Tibial nerve (tissue), 4 donors: ENCODE measurements at regions not wholly inside any gene's neighbourhood (a gene's known extent, or its start where the extent isn't known, plus 50 kb on each side); places are given as distances from the start of the nearest gene placed in this dataset.

ENCODE experiments used
- DNase-seq, 2 donors: peaks; one replicate each; pipeline ENCODE4 v3.0.0-alpha.2; 2019; ENCODE audit warnings: low spot score in 2 of 2
- H3K27ac ChIP-seq, 4 donors: fragments of 200-600 bp; sonication (generic) in 3 of 4; one replicate each; pipeline ENCODE4 v1.5.1; 2017 to 2019; ENCODE audit warnings: mild to moderate bottlenecking in 1 of 4
- H3K27me3 ChIP-seq, 2 donors: fragments of 200-600 bp; sonication (generic) in 1 of 2; one replicate each; pipeline versions ENCODE4 v1.5.1 to v1.6.0; 2017 to 2019
- H3K36me3 ChIP-seq, 3 donors: fragments of 200-600 bp; sonication (generic); one replicate each; pipeline ENCODE4 v1.5.1; 2018 to 2019
- H3K4me1 ChIP-seq, 4 donors: fragments of 200-600 bp; sonication (generic) in 3 of 4; one replicate each; pipeline ENCODE4 v1.5.1; 2017 to 2019
- H3K4me3 ChIP-seq, 4 donors: fragments of 200-600 bp; sonication (generic) in 3 of 4; one replicate each; pipeline ENCODE4 v1.5.1; 2017 to 2019; ENCODE audit warnings: mild to moderate bottlenecking in 1 of 4, moderate library complexity in 1 of 4
- H3K9me3 ChIP-seq, 4 donors: fragments of 200-600 bp; sonication (generic) in 3 of 4; one replicate each; pipeline ENCODE4 v1.5.1; 2017 to 2019
- CTCF ChIP-seq, 5 experiments: fragments of 200-600 bp in 3 of 5; fragments of 450-650 bp in 2 of 5; sonication (generic) in 3 of 5; IDR thresholded peaks; one replicate each; pipeline ENCODE4 v1.5.1; 2016 to 2019; ENCODE audit warnings: antibody characterized with exemption in 5 of 5, mild to moderate bottlenecking in 3 of 5, moderate library complexity in 2 of 5
- EP300 ChIP-seq, 2 donors: sonication (generic); formaldehyde crosslinking; IDR thresholded peaks; one replicate each; pipeline ENCODE4 v1.6.1; 2017; ENCODE audit warnings: antibody characterized with exemption in 2 of 2, mild to moderate bottlenecking in 1 of 2
- POLR2A ChIP-seq, 2 donors: fragments of 450-650 bp; IDR thresholded peaks; one replicate each; pipeline ENCODE4 v1.6.1; 2017; ENCODE audit warnings: antibody characterized with exemption in 2 of 2, mild to moderate bottlenecking in 2 of 2, moderate library complexity in 2 of 2
- WGBS, 2 donors: methylation state at CpG; one replicate each; pipeline ENCODE4 v1.1.5; 2018; 5-methylcytosine and 5-hydroxymethylcytosine counted together

- Histone ChIP-seq H3K27me3 (no peaks in the 10 kb centered on the region), H3K9me3 (no peaks in the 10 kb centered on the region), H3K4me3 (no peak overlapping the region), H3K36me3 (no peaks in the 10 kb centered on the region), H3K27ac (no peak overlapping the region), H3K4me1 (peaks cover 0 to 10% (median 3%) of the 10 kb centered on the region in 4 donors)
- WGBS, 2 donors: 89 to 92% methylated on average over 12 of the region's 12 CpGs
- TF ChIP-seq CTCF (IDR thresholded peaks at IDR 0.05): no peak
- no peak for TF ChIP-seq EP300 (IDR thresholded peaks at IDR 0.05)
- no peak for TF ChIP-seq POLR2A (IDR thresholded peaks at IDR 0.05)
- DNase-seq: no peak
Observed at GRCh38 chr15:62854420-62855084, 188.0 kb upstream of the TPM1 start.

- H3K36me3 ChIP-seq: no peaks in the 10 kb centered on the region
- no peak overlapping the region for H3K27ac ChIP-seq
- H3K4me1 ChIP-seq: peaks cover 0 to 10% (median 3%) of the 10 kb centered on the region in 4 donors
- TF ChIP-seq POLR2A (IDR thresholded peaks at IDR 0.05): no peak
- TF ChIP-seq EP300 (IDR thresholded peaks at IDR 0.05): no peak
- no peak for TF ChIP-seq CTCF (IDR thresholded peaks at IDR 0.05)
- no peak for DNase-seq
- no peaks in the 10 kb centered on the region for H3K9me3 ChIP-seq
- WGBS, 2 donors: 61 to 69% methylated on average over 7 of the region's 7 CpGs
- no peaks in the 10 kb centered on the region for H3K27me3 ChIP-seq
- no peak overlapping the region for H3K4me3 ChIP-seq
Observed at GRCh38 chr15:62855085-62855476, 187.5 kb upstream of the TPM1 start.

- Histone ChIP-seq H3K4me3 (no peak overlapping the region), H3K27me3 (no peaks in the 10 kb centered on the region), H3K27ac (no peak overlapping the region), H3K36me3 (no peaks in the 10 kb centered on the region), H3K9me3 (no peaks in the 10 kb centered on the region), H3K4me1 (peaks cover 0 to 10% (median 3%) of the 10 kb centered on the region in 4 donors)
- 84 to 92% methylated on average over 11 to 12 of the region's 12 CpGs for WGBS, 2 donors
- TF ChIP-seq EP300 (IDR thresholded peaks at IDR 0.05) (no peak), POLR2A (IDR thresholded peaks at IDR 0.05) (no peak), CTCF (IDR thresholded peaks at IDR 0.05) (no peak)
- no peak for DNase-seq
Observed at GRCh38 chr15:62856466-62857246, 185.9 kb upstream of the TPM1 start.

GRCh38 chr15:62857411-62857853 is 185.1 kb upstream of the TPM1 start:
- WGBS, 2 donors: 86 to 93% methylated on average over 5 of the region's 5 CpGs
- no peak for DNase-seq
- Histone ChIP-seq H3K27ac (no peak overlapping the region), H3K9me3 (no peaks in the 10 kb centered on the region), H3K4me1 (peaks cover 0 to 10% (median 3%) of the 10 kb centered on the region in 4 donors), H3K4me3 (no peak overlapping the region), H3K36me3 (no peaks in the 10 kb centered on the region), H3K27me3 (no peaks in the 10 kb centered on the region)
- TF ChIP-seq EP300 (IDR thresholded peaks at IDR 0.05) (no peak), POLR2A (IDR thresholded peaks at IDR 0.05) (no peak), CTCF (IDR thresholded peaks at IDR 0.05) (no peak)

GRCh38 chr15:62858343-62858742 is 184.2 kb upstream of the TPM1 start:
- Histone ChIP-seq H3K27me3 (no peaks in the 10 kb centered on the region), H3K27ac (no peak overlapping the region), H3K4me1 (peaks cover 0 to 8% (median 3%) of the 10 kb centered on the region in 4 donors), H3K36me3 (no peaks in the 10 kb centered on the region), H3K9me3 (no peaks in the 10 kb centered on the region), H3K4me3 (no peak overlapping the region)
- no peak for TF ChIP-seq POLR2A (IDR thresholded peaks at IDR 0.05)
- no peak for TF ChIP-seq CTCF (IDR thresholded peaks at IDR 0.05)
- TF ChIP-seq EP300 (IDR thresholded peaks at IDR 0.05): no peak
- DNase-seq: no peak
- WGBS, 2 donors: 79 to 82% methylated on average over 2 of the region's 2 CpGs
